ENCODE measurements at regions not wholly inside any gene's neighbourhood (a gene's known extent, or its start where the extent isn't known, plus 50 kb on each side); places are given as distances from the start of the nearest gene placed in this dataset.

GRCh38 chr18:43877616-43878321 lies 600.5 kb upstream of the SYT4 start:
- Histone ChIP-seq H3K9me3 (ENCODE audit: insufficient read depth, low read depth, low read length) (no peaks in the 10 kb centered on the region), H3K4me1 (ENCODE audit: insufficient read depth, low read length) (peaks cover 3% of the 10 kb centered on the region), H3K36me3 (ENCODE audit: insufficient read depth, low read length) (no peaks in the 10 kb centered on the region), H3K27me3 (ENCODE audit: insufficient read depth, low read length) (no peaks in the 10 kb centered on the region), H3K27ac (ENCODE audit: low read depth, low read length) (no peak overlapping the region), H3K4me3 (ENCODE audit: low read length) (no peak overlapping the region), H3K9ac (ENCODE audit: low read depth, low read length) (no peak overlapping the region)
- WGBS = 95% methylated on average over 2 of the region's 3 CpGs

- H3K4me1 ChIP-seq (ENCODE audit: insufficient read depth, low read length) = peaks cover 3% of the 10 kb centered on the region
- 94% methylated on average over 3 of the region's 3 CpGs for WGBS
- no peak overlapping the region for H3K9ac ChIP-seq (ENCODE audit: low read depth, low read length)
- H3K36me3 ChIP-seq (ENCODE audit: insufficient read depth, low read length) = no peaks in the 10 kb centered on the region
- no peak overlapping the region for H3K4me3 ChIP-seq (ENCODE audit: low read length)
- H3K9me3 ChIP-seq (ENCODE audit: insufficient read depth, low read depth, low read length) = no peaks in the 10 kb centered on the region
- H3K27me3 ChIP-seq (ENCODE audit: insufficient read depth, low read length) = no peaks in the 10 kb centered on the region
- no peak overlapping the region for H3K27ac ChIP-seq (ENCODE audit: low read depth, low read length)
These were observed 602.1 kb upstream of the SYT4 start for GRCh38 chr18:43879415-43879814.

- WGBS = 93% methylated on average over 7 of the region's 7 CpGs
- Histone ChIP-seq H3K27ac (ENCODE audit: low read depth, low read length) (no peak overlapping the region), H3K4me3 (ENCODE audit: low read length) (no peak overlapping the region), H3K27me3 (ENCODE audit: insufficient read depth, low read length) (no peaks in the 10 kb centered on the region), H3K9ac (ENCODE audit: low read depth, low read length) (no peak overlapping the region), H3K9me3 (ENCODE audit: insufficient read depth, low read depth, low read length) (no peaks in the 10 kb centered on the region), H3K4me1 (ENCODE audit: insufficient read depth, low read length) (peaks cover 7% of the 10 kb centered on the region), H3K36me3 (ENCODE audit: insufficient read depth, low read length) (no peaks in the 10 kb centered on the region)
These were observed 605.2 kb upstream of the SYT4 start for GRCh38 chr18:43882358-43883055.

DNA sequence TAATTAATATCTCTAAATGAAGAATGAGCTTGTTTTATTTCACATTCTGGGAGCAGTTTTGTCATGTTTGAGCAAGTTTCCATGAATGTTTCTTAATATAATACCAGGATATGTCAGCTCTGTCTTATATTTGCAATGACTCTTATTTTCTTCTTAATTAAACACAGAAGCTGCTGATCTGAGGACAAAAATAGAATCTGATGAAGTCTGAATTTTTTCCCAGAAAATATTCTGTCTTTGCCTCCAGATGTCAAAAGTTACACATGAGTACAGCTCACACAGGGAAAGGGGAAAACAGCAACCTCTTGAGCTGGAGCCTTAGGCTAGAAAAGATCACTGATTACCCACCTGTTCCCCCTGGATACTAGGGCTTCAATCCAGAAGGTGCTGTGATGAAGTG lies 606.6 kb upstream of the SYT4 start:
- no peak overlapping the region for H3K4me3 ChIP-seq (ENCODE audit: low read length)
- no peak overlapping the region for H3K9ac ChIP-seq (ENCODE audit: low read depth, low read length)
- no peaks in the 10 kb centered on the region for H3K36me3 ChIP-seq (ENCODE audit: insufficient read depth, low read length)
- H3K27me3 ChIP-seq (ENCODE audit: insufficient read depth, low read length) = no peaks in the 10 kb centered on the region
- H3K27ac ChIP-seq (ENCODE audit: low read depth, low read length) = no peak overlapping the region
- peaks cover 16% of the 10 kb centered on the region for H3K4me1 ChIP-seq (ENCODE audit: insufficient read depth, low read length)
- no peaks in the 10 kb centered on the region for H3K9me3 ChIP-seq (ENCODE audit: insufficient read depth, low read depth, low read length)

- WGBS = 100% methylated on average over 1 of the region's 1 CpG
These were observed 609.1 kb upstream of the SYT4 start for GRCh38 chr18:43886341-43886740.

DNA sequence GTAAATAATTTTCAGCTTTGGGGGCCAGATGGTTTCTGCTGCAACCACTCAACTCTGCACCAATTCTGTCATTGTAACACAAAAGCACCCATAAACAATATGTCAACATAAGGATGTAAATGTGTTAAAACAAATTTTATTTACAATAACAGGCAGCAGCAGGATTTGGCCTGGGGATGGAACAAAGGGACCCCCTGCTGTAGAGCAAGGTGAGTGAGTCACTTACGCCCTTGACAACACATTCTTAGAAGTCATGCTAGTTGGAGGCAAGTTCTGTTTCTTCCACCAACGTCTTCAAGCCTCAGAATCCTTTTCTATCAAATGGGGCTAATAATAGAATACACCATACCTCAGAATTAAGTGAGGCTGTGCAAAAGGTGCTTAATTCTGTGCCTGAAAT lies 610.2 kb upstream of the SYT4 start:
- Histone ChIP-seq H3K27me3 (ENCODE audit: insufficient read depth, low read length) (no peaks in the 10 kb centered on the region), H3K4me1 (ENCODE audit: insufficient read depth, low read length) (peaks cover 16% of the 10 kb centered on the region), H3K9me3 (ENCODE audit: insufficient read depth, low read depth, low read length) (no peaks in the 10 kb centered on the region), H3K9ac (ENCODE audit: low read depth, low read length) (no peak overlapping the region), H3K27ac (ENCODE audit: low read depth, low read length) (no peak overlapping the region), H3K36me3 (ENCODE audit: insufficient read depth, low read length) (no peaks in the 10 kb centered on the region), H3K4me3 (ENCODE audit: low read length) (no peak overlapping the region)
- 24% methylated on average over 2 of the region's 2 CpGs for WGBS

More at GRCh38 chr18:43886341-43886740, 609.1 kb upstream of the SYT4 start:
- Histone ChIP-seq H3K27ac (ENCODE audit: low read depth, low read length) (no peak overlapping the region), H3K9me3 (ENCODE audit: insufficient read depth, low read depth, low read length) (no peaks in the 10 kb centered on the region), H3K36me3 (ENCODE audit: insufficient read depth, low read length) (no peaks in the 10 kb centered on the region), H3K4me3 (ENCODE audit: low read length) (no peak overlapping the region), H3K9ac (ENCODE audit: low read depth, low read length) (no peak overlapping the region), H3K4me1 (ENCODE audit: insufficient read depth, low read length) (peaks cover 16% of the 10 kb centered on the region), H3K27me3 (ENCODE audit: insufficient read depth, low read length) (no peaks in the 10 kb centered on the region)

GRCh38 chr18:43888598-43888997 lies 611.3 kb upstream of the SYT4 start:
- no peaks in the 10 kb centered on the region for H3K36me3 ChIP-seq (ENCODE audit: insufficient read depth, low read length)
- no peak overlapping the region for H3K9ac ChIP-seq (ENCODE audit: low read depth, low read length)
- H3K9me3 ChIP-seq (ENCODE audit: insufficient read depth, low read depth, low read length) = no peaks in the 10 kb centered on the region
- no peak overlapping the region for H3K4me3 ChIP-seq (ENCODE audit: low read length)
- H3K4me1 ChIP-seq (ENCODE audit: insufficient read depth, low read length) = peaks cover 21% of the 10 kb centered on the region
- 91% methylated on average over 2 of the region's 3 CpGs for WGBS
- no peak overlapping the region for H3K27ac ChIP-seq (ENCODE audit: low read depth, low read length)
- H3K27me3 ChIP-seq (ENCODE audit: insufficient read depth, low read length) = no peaks in the 10 kb centered on the region

- WGBS = 90% methylated on average over 5 of the region's 5 CpGs
- Histone ChIP-seq H3K4me3 (ENCODE audit: low read length) (no peak overlapping the region), H3K4me1 (ENCODE audit: insufficient read depth, low read length) (peaks cover 12% of the 10 kb centered on the region; the same call in 1 of the 2 replicates), H3K9ac (ENCODE audit: low read depth, low read length) (no peak overlapping the region), H3K9me3 (ENCODE audit: insufficient read depth, low read depth, low read length) (no peaks in the 10 kb centered on the region), H3K27me3 (ENCODE audit: insufficient read depth, low read length) (no peaks in the 10 kb centered on the region), H3K27ac (ENCODE audit: low read depth, low read length) (no peak overlapping the region), H3K36me3 (ENCODE audit: insufficient read depth, low read length) (no peaks in the 10 kb centered on the region)
These were observed 615.8 kb upstream of the SYT4 start for GRCh38 chr18:43893001-43893637.

GRCh38 chr18:43904209-43904837 lies 627.0 kb upstream of the SYT4 start:
- Histone ChIP-seq H3K27ac (ENCODE audit: low read depth, low read length) (no peak overlapping the region), H3K9me3 (ENCODE audit: insufficient read depth, low read depth, low read length) (no peaks in the 10 kb centered on the region), H3K36me3 (ENCODE audit: insufficient read depth, low read length) (no peaks in the 10 kb centered on the region), H3K27me3 (ENCODE audit: insufficient read depth, low read length) (no peaks in the 10 kb centered on the region), H3K9ac (ENCODE audit: low read depth, low read length) (no peak overlapping the region), H3K4me3 (ENCODE audit: low read length) (no peak overlapping the region), H3K4me1 (ENCODE audit: insufficient read depth, low read length) (no peaks in the 10 kb centered on the region)
- WGBS = 90% methylated on average over 1 of the region's 1 CpG

DNA sequence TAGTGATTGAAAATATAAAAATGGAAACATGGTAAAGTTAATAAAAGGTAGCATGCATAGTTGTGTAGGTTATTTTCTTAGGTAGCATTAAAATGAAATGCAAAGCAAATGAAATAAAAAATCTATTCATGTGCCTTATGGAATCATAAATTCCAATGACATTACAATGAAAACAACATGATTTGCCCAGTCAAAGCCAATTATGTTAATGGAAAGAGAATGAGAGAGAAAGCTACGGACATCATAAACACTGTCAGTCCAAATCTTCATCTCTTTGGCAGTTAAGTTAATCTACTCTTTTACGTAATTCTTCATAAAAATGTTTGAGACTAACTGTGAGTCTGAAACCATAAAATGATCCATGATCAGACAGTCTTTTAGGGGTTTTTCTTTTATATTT lies 636.7 kb upstream of the SYT4 start:
- WGBS = 100% methylated on average over 1 of the region's 2 CpGs
- peaks cover 21% of the 10 kb centered on the region for H3K4me1 ChIP-seq (ENCODE audit: insufficient read depth, low read length)

GRCh38 chr18:43916984-43917383 lies 639.7 kb upstream of the SYT4 start:
- H3K4me3 ChIP-seq (ENCODE audit: low read length) = no peak overlapping the region
- no peak overlapping the region for H3K9ac ChIP-seq (ENCODE audit: low read depth, low read length)
- H3K4me1 ChIP-seq (ENCODE audit: insufficient read depth, low read length) = peaks cover 21% of the 10 kb centered on the region
- no peaks in the 10 kb centered on the region for H3K36me3 ChIP-seq (ENCODE audit: insufficient read depth, low read length)
- H3K9me3 ChIP-seq (ENCODE audit: insufficient read depth, low read depth, low read length) = no peaks in the 10 kb centered on the region
- 94% methylated on average over 2 of the region's 3 CpGs for WGBS
- no peaks in the 10 kb centered on the region for H3K27me3 ChIP-seq (ENCODE audit: insufficient read depth, low read length)
- H3K27ac ChIP-seq (ENCODE audit: low read depth, low read length) = no peak overlapping the region

More for the DNA sequence above, 636.7 kb upstream of the SYT4 start:
- Histone ChIP-seq H3K27ac (ENCODE audit: low read depth, low read length) (no peak overlapping the region), H3K9ac (ENCODE audit: low read depth, low read length) (no peak overlapping the region), H3K4me3 (ENCODE audit: low read length) (no peak overlapping the region), H3K9me3 (ENCODE audit: insufficient read depth, low read depth, low read length) (no peaks in the 10 kb centered on the region), H3K36me3 (ENCODE audit: insufficient read depth, low read length) (no peaks in the 10 kb centered on the region), H3K27me3 (ENCODE audit: insufficient read depth, low read length) (no peaks in the 10 kb centered on the region)

Measured in HUES64 (cell line).